NCI-H226 (cell line): ENCODE measurements at regions not wholly inside any gene's neighbourhood (a gene's known extent, or its start where the extent isn't known, plus 50 kb on each side); places are given as distances from the start of the nearest gene placed in this dataset.

Experiments
- DNase-seq: peaks from one replicate; pipeline ENCODE4 v3.0.0-alpha.2; 2015

- DNase-seq: peak; percentile 96
Measured at GRCh38 chr2:19711470-19712372, 190.1 kb downstream of the TTC32 start.

- DNase-seq: no peak
Measured at GRCh38 chr2:19710230-19710629, 191.6 kb downstream of the TTC32 start.

GRCh38 chr2:19709553-19709952 is 192.2 kb downstream of the TTC32 start:
- no peak for DNase-seq

- no peak for DNase-seq
Measured at GRCh38 chr2:19708776-19709175, 193.0 kb downstream of the TTC32 start.

- DNase-seq: no peak
Measured at GRCh38 chr2:19706332-19706731, 195.5 kb downstream of the TTC32 start.

- DNase-seq: no peak
Measured at GRCh38 chr2:19702267-19702666, 199.5 kb downstream of the TTC32 start.

GRCh38 chr2:19700861-19701585 is 200.8 kb downstream of the TTC32 start:
- DNase-seq: no peak

- no peak for DNase-seq
Measured at GRCh38 chr2:19697131-19697530, 204.7 kb downstream of the TTC32 start.

- no peak for DNase-seq
Measured at GRCh38 chr2:19695706-19696105, 206.1 kb downstream of the TTC32 start.

GRCh38 chr2:19691892-19692291 is 209.9 kb downstream of the TTC32 start:
- no peak for DNase-seq

GRCh38 chr2:19690429-19690828 is 211.4 kb downstream of the TTC32 start:
- no peak for DNase-seq

- no peak for DNase-seq
Measured at GRCh38 chr2:19689646-19690168, 212.1 kb downstream of the TTC32 start.

- DNase-seq: no peak
Measured at GRCh38 chr2:19688059-19688458, 213.7 kb downstream of the TTC32 start.

GRCh38 chr2:19687017-19687659 is 214.6 kb downstream of the TTC32 start:
- no peak for DNase-seq

- no peak for DNase-seq
Measured at GRCh38 chr2:19686439-19686838, 215.3 kb downstream of the TTC32 start.

GRCh38 chr2:19685731-19686130 is 216.1 kb downstream of the TTC32 start:
- DNase-seq: no peak

- DNase-seq: no peak
Measured at GRCh38 chr2:19684516-19684915, 217.3 kb downstream of the TTC32 start.

- DNase-seq: no peak
Measured at GRCh38 chr2:19683556-19683955, 218.2 kb downstream of the TTC32 start.

GRCh38 chr2:19682493-19682892 is 219.3 kb downstream of the TTC32 start:
- peak; percentile 22 for DNase-seq

- DNase-seq: no peak
Measured at GRCh38 chr2:19677825-19678518, 223.8 kb downstream of the TTC32 start.

GRCh38 chr2:19677215-19677777 is 224.5 kb downstream of the TTC32 start:
- no peak for DNase-seq

- DNase-seq: no peak
Measured at GRCh38 chr2:19676770-19677169, 225.0 kb downstream of the TTC32 start.
